Thyroid gland (tissue), 4 donors: ENCODE measurements at regions not wholly inside any gene's neighbourhood (a gene's known extent, or its start where the extent isn't known, plus 50 kb on each side); places are given as distances from the start of the nearest gene placed in this dataset.

Source experiments
- CTCF ChIP-seq, 6 experiments: fragments of 200-600 bp in 3 of 6; fragments of 450-650 bp in 3 of 6; sonication (generic) in 3 of 6; IDR thresholded peaks; one replicate each; pipeline ENCODE4 v1.5.1; 2016 to 2019; ENCODE audit warnings: antibody characterized with exemption in 6 of 6, mild to moderate bottlenecking in 2 of 6, inconsistent platforms in 1 of 6, moderate library complexity in 1 of 6
- POLR2A ChIP-seq, 2 donors: fragments of 450-650 bp; IDR thresholded peaks; one replicate each; pipeline ENCODE4 v1.6.1; 2017; ENCODE audit warnings: antibody characterized with exemption in 2 of 2, mild to moderate bottlenecking in 2 of 2, moderate library complexity in 1 of 2

GRCh38 chr4:63851496-63851895 is 557.8 kb downstream of the TECRL start:
- TF ChIP-seq CTCF (IDR thresholded peaks at IDR 0.05), result no peak
- TF ChIP-seq POLR2A (IDR thresholded peaks at IDR 0.05), result no peak
